ENCODE measurements at regions not wholly inside any gene's neighbourhood (a gene's known extent, or its start where the extent isn't known, plus 50 kb on each side); places are given as distances from the start of the nearest gene placed in this dataset.

DNA sequence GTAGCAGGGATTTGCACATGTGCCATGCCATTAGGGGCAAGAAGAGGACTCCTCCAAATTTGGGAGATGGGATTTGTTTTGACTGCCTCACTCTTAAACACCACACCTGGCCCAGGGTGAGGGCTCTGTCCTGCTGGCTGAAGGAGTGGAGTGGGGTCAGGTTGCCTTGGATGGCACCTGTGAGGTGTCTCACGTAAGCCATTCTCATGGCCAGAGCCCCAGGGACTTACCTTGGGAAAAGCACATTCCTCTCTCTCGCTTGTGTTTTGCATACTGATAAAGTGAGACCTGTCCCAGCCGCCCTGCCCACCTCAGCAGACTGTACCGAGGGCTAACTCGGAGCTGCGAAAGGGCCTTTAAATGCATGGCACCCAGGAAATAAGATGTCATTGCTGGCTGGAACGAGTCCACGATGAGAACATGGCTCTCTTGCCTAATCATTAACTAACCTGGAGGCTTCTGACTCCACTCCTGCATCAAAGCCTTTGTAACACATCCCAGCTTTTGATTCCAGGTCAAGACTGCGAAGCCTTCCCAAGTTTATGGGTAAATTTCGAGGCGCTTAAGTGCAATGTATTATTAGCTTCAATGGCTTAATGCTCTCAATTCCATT, 184.0 kb upstream of the RNF32 start:
- TF ChIP-seq, protein P1, sequence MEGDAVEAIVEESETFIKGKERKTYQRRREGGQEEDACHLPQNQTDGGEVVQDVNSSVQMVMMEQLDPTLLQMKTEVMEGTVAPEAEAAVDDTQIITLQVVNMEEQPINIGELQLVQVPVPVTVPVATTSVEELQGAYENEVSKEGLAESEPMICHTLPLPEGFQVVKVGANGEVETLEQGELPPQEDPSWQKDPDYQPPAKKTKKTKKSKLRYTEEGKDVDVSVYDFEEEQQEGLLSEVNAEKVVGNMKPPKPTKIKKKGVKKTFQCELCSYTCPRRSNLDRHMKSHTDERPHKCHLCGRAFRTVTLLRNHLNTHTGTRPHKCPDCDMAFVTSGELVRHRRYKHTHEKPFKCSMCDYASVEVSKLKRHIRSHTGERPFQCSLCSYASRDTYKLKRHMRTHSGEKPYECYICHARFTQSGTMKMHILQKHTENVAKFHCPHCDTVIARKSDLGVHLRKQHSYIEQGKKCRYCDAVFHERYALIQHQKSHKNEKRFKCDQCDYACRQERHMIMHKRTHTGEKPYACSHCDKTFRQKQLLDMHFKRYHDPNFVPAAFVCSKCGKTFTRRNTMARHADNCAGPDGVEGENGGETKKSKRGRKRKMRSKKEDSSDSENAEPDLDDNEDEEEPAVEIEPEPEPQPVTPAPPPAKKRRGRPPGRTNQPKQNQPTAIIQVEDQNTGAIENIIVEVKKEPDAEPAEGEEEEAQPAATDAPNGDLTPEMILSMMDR (IDR thresholded peaks at IDR 0.05): no peak
- no peak for TF ChIP-seq POLR2A (IDR thresholded peaks at IDR 0.05)

Data from esophagus squamous epithelium (tissue), 4 donors.